C4-2B (cell line): ENCODE measurements at regions not wholly inside any gene's neighbourhood (a gene's known extent, or its start where the extent isn't known, plus 50 kb on each side); places are given as distances from the start of the nearest gene placed in this dataset.

Source experiments
- H3K27ac ChIP-seq: fragments of 450-650 bp; 2 replicates; pipeline ENCODE4 v1.5.1; 2017
- ZFX ChIP-seq: fragments of 450-650 bp; IDR thresholded peaks from 2 replicates; pipeline ENCODE4 v1.6.1; 2017
- TF ChIP-seq, protein P1 (sequence below): fragments of 450-650 bp; conservative IDR thresholded peaks from 2 replicates; pipeline ENCODE4 v1.5.1; 2017; ENCODE audit warnings: mild to moderate bottlenecking

DNA sequence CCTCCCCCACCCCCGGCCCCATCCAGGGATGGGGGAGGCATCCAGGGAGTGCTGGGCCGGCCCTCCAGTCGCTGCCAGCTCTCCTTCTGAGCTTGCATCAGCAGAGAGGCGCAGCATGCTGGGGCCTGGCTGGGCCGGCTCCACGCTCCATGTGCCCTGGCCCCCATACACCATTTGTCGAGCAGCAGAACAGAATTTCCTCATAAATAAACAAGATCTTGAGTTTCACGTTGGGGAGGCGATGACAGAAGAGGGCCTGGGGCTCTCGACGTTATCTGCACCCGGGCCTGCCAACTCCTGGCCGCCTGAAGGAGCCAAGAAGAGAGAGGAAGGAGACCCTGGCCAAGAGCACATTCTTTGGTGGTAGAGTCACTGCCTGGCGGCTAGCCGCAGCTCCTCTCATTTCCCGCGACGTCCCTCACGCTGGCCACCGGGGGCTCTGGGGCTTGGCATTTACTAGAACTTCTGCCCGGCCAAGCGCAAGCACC is 177.0 kb downstream of the FGF18 start:
- H3K27ac ChIP-seq = no peak overlapping the region
- no peak for TF ChIP-seq ZFX
- TF ChIP-seq, protein P1, sequence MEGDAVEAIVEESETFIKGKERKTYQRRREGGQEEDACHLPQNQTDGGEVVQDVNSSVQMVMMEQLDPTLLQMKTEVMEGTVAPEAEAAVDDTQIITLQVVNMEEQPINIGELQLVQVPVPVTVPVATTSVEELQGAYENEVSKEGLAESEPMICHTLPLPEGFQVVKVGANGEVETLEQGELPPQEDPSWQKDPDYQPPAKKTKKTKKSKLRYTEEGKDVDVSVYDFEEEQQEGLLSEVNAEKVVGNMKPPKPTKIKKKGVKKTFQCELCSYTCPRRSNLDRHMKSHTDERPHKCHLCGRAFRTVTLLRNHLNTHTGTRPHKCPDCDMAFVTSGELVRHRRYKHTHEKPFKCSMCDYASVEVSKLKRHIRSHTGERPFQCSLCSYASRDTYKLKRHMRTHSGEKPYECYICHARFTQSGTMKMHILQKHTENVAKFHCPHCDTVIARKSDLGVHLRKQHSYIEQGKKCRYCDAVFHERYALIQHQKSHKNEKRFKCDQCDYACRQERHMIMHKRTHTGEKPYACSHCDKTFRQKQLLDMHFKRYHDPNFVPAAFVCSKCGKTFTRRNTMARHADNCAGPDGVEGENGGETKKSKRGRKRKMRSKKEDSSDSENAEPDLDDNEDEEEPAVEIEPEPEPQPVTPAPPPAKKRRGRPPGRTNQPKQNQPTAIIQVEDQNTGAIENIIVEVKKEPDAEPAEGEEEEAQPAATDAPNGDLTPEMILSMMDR = no peak

DNA sequence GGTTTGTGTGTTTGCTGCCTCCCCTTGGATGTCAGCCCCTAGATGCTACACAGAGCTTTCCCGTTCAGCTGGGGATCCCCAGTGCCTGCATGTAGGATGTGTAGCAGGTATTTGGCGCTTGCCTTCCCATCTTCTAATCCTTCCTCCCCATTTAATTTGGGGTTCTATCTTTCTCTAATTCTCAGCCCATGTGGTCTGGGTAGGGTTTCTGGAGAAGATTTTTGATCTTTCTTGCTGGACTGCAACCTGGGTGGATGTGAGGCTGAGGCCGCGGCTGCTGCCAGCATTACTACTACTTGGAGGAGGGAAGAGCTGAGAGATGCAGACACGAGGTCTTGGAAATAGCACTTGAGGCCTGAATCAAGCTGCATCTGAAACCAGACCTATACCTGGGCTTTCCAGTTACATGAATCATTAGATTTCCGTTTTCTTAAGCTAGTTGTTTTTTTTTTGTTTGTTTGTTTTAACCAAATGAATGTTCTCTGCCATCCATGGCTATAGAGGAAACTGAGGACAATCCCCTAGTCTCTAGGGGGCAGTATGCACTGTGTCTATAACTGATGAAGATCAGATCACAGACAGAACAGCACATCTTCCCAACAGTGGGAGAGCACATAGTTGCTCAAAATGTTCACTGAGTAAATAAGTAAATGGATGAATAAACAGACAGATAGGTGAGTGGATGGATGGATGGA is 178.6 kb downstream of the FGF18 start:
- no peak overlapping the region for H3K27ac ChIP-seq
- TF ChIP-seq, protein P1 = no peak; the same call in 1 of the 2 replicates
- TF ChIP-seq ZFX = no peak

DNA sequence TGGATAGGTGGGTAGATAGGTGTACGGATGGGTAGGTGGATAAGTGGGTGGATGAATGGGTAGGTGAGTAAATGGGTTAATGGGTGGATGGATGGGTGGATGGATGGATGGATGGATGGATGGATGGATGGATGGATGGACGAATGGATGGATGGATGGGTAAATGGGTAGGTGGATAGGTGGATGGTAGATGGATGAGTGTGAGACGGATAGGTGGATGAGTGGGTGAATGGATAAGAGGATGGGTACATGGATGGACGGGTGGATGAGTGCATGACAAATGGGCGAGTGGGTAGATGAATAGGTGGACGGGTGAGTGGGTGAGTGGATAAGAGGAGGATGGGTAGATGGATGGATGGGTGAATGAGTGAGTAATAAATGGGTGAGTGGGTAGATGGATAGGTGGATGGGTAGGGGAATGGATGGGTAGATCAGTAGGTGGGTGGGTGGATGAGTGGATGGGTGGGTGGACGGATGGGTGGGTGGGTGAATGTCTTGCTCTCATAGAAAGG is 179.2 kb downstream of the FGF18 start:
- TF ChIP-seq ZFX = no peak
- TF ChIP-seq, protein P1 = no peak
- no peak overlapping the region for H3K27ac ChIP-seq

DNA sequence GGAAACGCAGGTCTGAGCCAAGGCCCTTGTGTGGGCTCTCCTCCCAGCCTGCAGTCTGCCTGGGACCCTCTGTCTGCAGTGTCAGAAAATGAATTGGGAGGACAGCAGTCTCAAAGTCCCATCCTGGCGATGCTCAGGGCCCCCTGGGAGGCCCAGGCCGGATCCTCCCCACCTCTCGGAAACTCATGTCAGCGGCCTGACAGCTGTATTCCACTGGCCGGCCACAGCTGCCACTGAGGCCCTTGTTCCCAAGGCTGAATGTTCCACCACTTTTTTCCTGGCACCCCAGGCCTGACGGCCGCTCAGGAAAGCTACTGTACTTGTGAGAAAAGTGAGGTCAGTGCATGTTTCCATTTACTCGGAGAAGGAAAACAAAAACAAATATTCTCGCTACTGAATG is 180.0 kb downstream of the FGF18 start:
- no peak for TF ChIP-seq ZFX
- TF ChIP-seq, protein P1 = no peak
- no peak overlapping the region for H3K27ac ChIP-seq

DNA sequence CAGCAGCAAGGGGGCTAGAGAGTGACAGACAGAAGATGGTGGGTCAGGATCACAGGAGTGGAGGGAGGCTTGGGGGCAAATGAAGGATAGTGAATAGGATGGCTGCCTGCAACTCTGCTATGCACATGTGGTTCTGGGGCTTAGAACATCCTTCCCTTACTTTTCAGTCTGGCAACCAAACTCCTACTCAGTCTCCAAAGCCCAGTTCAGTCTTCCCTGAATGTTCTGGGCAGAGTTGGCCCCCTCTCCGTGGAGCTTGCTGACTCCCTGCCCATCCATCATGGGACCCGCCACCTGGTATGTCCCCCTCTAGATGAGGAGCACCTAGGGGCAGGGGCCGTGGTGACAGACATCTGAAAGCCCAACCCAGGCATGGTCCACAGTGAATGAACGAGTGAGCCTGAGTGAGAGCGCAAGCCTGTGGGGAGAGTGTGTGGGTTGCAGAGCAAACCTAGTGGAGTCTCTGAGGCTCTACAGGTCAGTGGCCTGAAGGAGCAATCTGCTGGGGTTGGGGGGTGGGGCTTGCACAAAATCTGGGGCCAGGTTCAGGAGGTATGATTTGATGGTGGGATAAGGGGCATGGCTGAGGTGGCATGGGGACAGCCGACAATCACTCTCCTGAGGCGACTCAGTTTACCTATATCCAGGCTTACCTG is 180.6 kb downstream of the FGF18 start:
- H3K27ac ChIP-seq = no peak overlapping the region
- TF ChIP-seq, protein P1 = no peak
- TF ChIP-seq ZFX = no peak

DNA sequence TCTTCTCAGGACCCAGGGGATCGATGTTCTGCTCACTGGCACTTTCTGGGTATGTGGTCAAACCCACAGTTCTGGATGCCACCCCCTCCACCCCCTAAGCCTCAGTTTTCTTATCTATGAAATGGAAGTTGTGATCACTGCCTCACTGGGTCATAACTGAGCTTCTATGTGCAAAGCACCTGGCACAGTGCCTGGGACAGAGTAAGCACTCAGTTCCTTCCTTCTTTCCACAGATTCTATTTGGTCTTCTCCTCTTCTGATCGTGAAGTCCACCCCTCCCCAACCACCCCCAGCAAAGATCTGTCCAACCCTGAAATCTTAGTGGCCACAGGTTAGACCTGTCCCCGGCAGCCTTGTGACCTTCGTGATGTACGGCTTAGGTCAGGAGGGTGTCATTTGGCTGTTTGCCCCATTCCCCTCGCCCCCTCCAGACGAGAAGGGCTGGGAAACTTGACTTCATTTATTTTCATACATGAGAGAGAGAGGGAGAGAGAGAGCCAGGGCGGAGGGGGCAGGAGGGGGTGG is 181.4 kb downstream of the FGF18 start:
- H3K27ac ChIP-seq = no peak overlapping the region
- TF ChIP-seq, protein P1 = no peak
- no peak for TF ChIP-seq ZFX

DNA sequence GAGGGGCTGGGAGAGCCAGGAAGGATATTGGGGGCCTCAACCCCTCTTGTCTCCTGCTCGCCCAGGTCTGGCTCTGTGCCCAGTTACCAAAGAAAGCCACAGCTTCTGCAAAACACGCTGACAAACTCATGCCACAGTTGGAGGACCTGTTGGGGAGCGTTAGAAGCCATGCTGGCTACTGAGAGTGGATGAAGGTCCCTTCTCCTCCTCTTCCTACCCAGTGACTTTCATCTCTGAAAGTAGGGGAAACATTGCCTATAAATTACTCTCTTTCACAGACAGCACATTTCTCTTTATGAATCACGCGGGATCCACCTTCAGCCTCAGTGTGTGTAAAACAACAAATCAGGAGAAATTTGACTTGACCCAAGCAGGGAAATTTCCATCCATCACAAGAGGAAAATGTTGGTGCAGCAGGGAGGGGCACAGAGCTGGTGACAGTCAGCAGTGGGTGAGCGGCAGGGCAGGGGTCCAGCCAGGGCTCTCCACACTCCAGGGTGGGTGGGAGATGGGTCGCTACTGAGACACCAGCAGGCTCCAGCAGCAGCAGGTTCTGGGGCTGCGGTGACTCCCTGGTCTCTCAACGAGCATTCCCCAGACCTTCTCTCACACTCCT is 181.9 kb downstream of the FGF18 start:
- TF ChIP-seq ZFX = no peak
- TF ChIP-seq, protein P1 = no peak
- H3K27ac ChIP-seq = no peak overlapping the region
